ENCODE measurements at regions not wholly inside any gene's neighbourhood (a gene's known extent, or its start where the extent isn't known, plus 50 kb on each side); places are given as distances from the start of the nearest gene placed in this dataset.
"Not testable (repeated sequence)": the region's sequence is repeated elsewhere in the genome, so short reads cannot be mapped to it uniquely, and the experiment has no call there.

GRCh38 chr3:164080208-164080607 lies 998.1 kb downstream of the SI start:
- no peak for DNase-seq

GRCh38 chr3:164064298-164064697 lies 1014.0 kb downstream of the SI start:
- no peak for DNase-seq

GRCh38 chr3:164060923-164061322 lies 1017.4 kb downstream of the SI start:
- DNase-seq = no peak

- DNase-seq = no peak
Measured at GRCh38 chr3:164049847-164050246, 1028.4 kb downstream of the SI start.

- no peak for DNase-seq
Measured at GRCh38 chr3:164048451-164048850, 1029.8 kb downstream of the SI start.

- DNase-seq = no peak
Measured at GRCh38 chr3:164040991-164041390, 1037.3 kb downstream of the SI start.

- DNase-seq = no peak
Measured at GRCh38 chr3:164030194-164030593, 1048.1 kb downstream of the SI start.

- DNase-seq = no peak
Measured at GRCh38 chr3:164024786-164025185, 1053.5 kb downstream of the SI start.

- no peak for DNase-seq
Measured at GRCh38 chr3:164023480-164023879, 1054.8 kb downstream of the SI start.

GRCh38 chr3:164018500-164018899 lies 1059.8 kb downstream of the SI start:
- DNase-seq = no peak

GRCh38 chr3:164007765-164008164 lies 1070.5 kb downstream of the SI start:
- no peak for DNase-seq

- no peak for DNase-seq
Measured at GRCh38 chr3:164004205-164004604, 1074.1 kb downstream of the SI start.

- not testable (repeated sequence) for DNase-seq
Measured at GRCh38 chr3:164003016-164003415, 1075.3 kb downstream of the SI start.

- no peak for DNase-seq
Measured at GRCh38 chr3:163983940-163984339, 1094.4 kb downstream of the SI start.

- DNase-seq = no peak
Measured at GRCh38 chr3:163971861-163972260, 1106.4 kb downstream of the SI start.

- no peak for DNase-seq
Measured at GRCh38 chr3:163957072-163957471, 1121.2 kb downstream of the SI start.

GRCh38 chr3:163953526-163953925 lies 1124.8 kb downstream of the SI start:
- no peak for DNase-seq

- no peak for DNase-seq
Measured at GRCh38 chr3:163952499-163952898, 1125.8 kb downstream of the SI start.

GRCh38 chr3:163951397-163951987 lies 1126.8 kb downstream of the SI start:
- no peak for DNase-seq

GRCh38 chr3:163946785-163947184 lies 1131.5 kb downstream of the SI start:
- no peak for DNase-seq

- no peak for DNase-seq
Measured at GRCh38 chr3:163943664-163944063, 1134.6 kb downstream of the SI start.

GRCh38 chr3:163939926-163940325 lies 1138.4 kb downstream of the SI start:
- no peak for DNase-seq

- DNase-seq = no peak
Measured at GRCh38 chr3:163936543-163936942, 1141.8 kb downstream of the SI start.

GRCh38 chr3:163935411-163935810 lies 1142.9 kb downstream of the SI start:
- no peak for DNase-seq

- no peak for DNase-seq
Measured at GRCh38 chr3:163929069-163929652, 1149.1 kb downstream of the SI start.
